Ectodermal cell (in vitro differentiated cells): ENCODE measurements at regions not wholly inside any gene's neighbourhood (a gene's known extent, or its start where the extent isn't known, plus 50 kb on each side); places are given as distances from the start of the nearest gene placed in this dataset.

Source experiments
- H3K27ac ChIP-seq: 2 replicates; pipeline ENCODE4 v1.7.0; 2013; ENCODE audit warnings: mild to moderate bottlenecking, low read depth, low read length; ENCODE audit not compliant: insufficient read depth, poor library complexity, severe bottlenecking
- H3K27me3 ChIP-seq: 2 replicates; pipeline ENCODE4 v1.7.0; 2013; ENCODE audit warnings: mild to moderate bottlenecking, low read length; ENCODE audit not compliant: insufficient read depth, control insufficient read depth, poor library complexity, severe bottlenecking
- H3K36me3 ChIP-seq: one replicate; pipeline ENCODE4 v1.7.0; 2013; ENCODE audit warnings: low read length; ENCODE audit not compliant: control insufficient read depth, insufficient read depth
- H3K4me1 ChIP-seq: one replicate; pipeline ENCODE4 v1.7.0; 2013; ENCODE audit warnings: low read length; ENCODE audit not compliant: control insufficient read depth, insufficient read depth
- H3K4me3 ChIP-seq: 2 replicates; pipeline ENCODE4 v1.7.0; 2013; ENCODE audit warnings: low read depth, low read length, control low read depth; ENCODE audit not compliant: insufficient read depth
- H3K9me3 ChIP-seq: 2 replicates; pipeline ENCODE4 v1.7.0; 2013; ENCODE audit warnings: mild to moderate bottlenecking, low read length, moderate library complexity; ENCODE audit not compliant: control insufficient read depth
- WGBS, 2 experiments: methylation state at CpG; one replicate each; pipeline ENCODE4 v1.1.7; 2013; ENCODE audit warnings: missing lambda C conversion rate in 2 of 2; 5-methylcytosine and 5-hydroxymethylcytosine counted together

- Histone ChIP-seq H3K27ac (no peak overlapping the region), H3K27me3 (no peaks in the 10 kb centered on the region), H3K9me3 (no peaks in the 10 kb centered on the region), H3K36me3 (no peaks in the 10 kb centered on the region), H3K4me3 (no peak overlapping the region), H3K4me1 (no peaks in the 10 kb centered on the region)
- 89 to 100% methylated on average over 1 of the region's 1 CpG for WGBS, 2 experiments
Observed at GRCh38 chr3:22308871-22309270, 557.9 kb upstream of the ZNF385D start.

DNA sequence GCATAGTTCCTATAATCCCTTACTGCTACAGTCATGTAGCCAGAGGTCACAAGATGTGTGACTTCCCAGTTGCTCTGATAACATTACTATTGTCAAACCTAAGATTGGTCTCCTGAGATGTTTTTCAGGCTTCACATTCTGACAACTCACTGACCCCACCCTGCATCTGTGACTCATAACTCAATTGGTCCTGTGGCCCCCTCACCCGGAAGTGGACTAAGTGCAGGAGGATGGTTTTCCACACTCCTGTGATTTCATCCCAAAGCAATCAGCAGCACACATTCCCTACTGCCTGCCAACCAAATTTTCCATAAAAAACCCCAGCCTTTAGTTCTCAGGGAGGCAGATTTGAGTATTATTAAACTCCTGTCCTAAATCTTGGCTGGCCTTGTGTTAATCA, 564.9 kb upstream of the ZNF385D start:
- 94 to 100% methylated on average over 1 of the region's 1 CpG for whole genome bisulfite sequencing, 2 experiments

GRCh38 chr3:22318325-22318724, 567.3 kb upstream of the ZNF385D start:
- Histone ChIP-seq H3K27me3 (no peaks in the 10 kb centered on the region), H3K4me1 (no peaks in the 10 kb centered on the region)
- whole genome bisulfite sequencing, 2 experiments: 85 to 86% methylated on average over 4 to 5 of the region's 5 CpGs

More for the DNA sequence above, 564.9 kb upstream of the ZNF385D start:
- Histone ChIP-seq H3K9me3 (no peaks in the 10 kb centered on the region), H3K27me3 (no peaks in the 10 kb centered on the region), H3K4me3 (no peak overlapping the region), H3K27ac (no peak overlapping the region), H3K36me3 (no peaks in the 10 kb centered on the region), H3K4me1 (no peaks in the 10 kb centered on the region)

DNA sequence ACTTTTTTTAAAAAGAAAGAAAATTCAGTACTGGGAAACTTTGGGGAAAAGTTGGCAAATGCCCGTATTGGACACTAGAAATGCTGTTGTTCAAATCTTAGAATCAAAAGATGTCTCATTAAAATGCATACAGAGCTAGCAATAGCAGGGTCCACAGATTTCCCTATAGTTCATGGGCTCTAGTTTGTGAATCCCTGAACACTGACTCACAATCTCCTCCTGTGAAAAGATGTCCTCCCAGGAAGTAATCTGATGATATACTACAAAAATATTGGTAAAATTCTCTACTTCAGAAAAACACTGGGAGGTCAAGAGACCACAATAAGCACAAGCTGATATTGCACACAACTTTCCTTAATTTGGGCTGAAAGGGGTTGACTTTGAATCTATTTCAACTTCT, 568.4 kb upstream of the ZNF385D start:
- H3K27me3 ChIP-seq: no peaks in the 10 kb centered on the region
- no peaks in the 10 kb centered on the region for H3K4me1 ChIP-seq
- H3K4me3 ChIP-seq: no peak overlapping the region
- no peak overlapping the region for H3K27ac ChIP-seq
- H3K9me3 ChIP-seq: no peaks in the 10 kb centered on the region
- H3K36me3 ChIP-seq: no peaks in the 10 kb centered on the region
- 92 to 100% methylated on average over 1 of the region's 1 CpG for WGBS, 2 experiments

More at GRCh38 chr3:22318325-22318724, 567.3 kb upstream of the ZNF385D start:
- no peak overlapping the region for H3K4me3 ChIP-seq
- H3K27ac ChIP-seq: no peak overlapping the region
- no peaks in the 10 kb centered on the region for H3K36me3 ChIP-seq
- H3K9me3 ChIP-seq: no peaks in the 10 kb centered on the region

DNA sequence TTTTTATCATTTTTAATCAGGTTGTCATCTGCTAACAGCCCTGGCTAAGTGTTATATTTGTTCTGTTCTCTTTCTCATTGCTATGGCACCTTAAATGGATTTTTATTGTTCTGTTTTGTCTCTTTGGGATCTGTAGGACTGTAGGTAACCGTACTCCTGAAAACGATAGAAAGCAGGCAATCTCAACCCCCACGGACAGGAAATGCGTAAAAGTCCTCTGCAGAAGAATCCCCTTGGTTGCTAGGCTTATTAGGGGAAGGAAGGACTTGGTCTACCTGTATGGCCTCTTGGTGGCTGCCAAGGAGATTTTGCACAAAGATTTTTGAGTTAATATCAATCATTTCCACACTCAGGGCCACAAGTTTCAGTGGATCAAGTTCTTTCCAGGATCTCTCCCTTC, 571.9 kb upstream of the ZNF385D start:
- 65 to 74% methylated on average over 4 of the region's 4 CpGs for WGBS, 2 experiments
- Histone ChIP-seq H3K27ac (no peak overlapping the region), H3K36me3 (no peaks in the 10 kb centered on the region), H3K4me1 (no peaks in the 10 kb centered on the region), H3K27me3 (no peaks in the 10 kb centered on the region), H3K4me3 (no peak overlapping the region), H3K9me3 (no peaks in the 10 kb centered on the region)

DNA sequence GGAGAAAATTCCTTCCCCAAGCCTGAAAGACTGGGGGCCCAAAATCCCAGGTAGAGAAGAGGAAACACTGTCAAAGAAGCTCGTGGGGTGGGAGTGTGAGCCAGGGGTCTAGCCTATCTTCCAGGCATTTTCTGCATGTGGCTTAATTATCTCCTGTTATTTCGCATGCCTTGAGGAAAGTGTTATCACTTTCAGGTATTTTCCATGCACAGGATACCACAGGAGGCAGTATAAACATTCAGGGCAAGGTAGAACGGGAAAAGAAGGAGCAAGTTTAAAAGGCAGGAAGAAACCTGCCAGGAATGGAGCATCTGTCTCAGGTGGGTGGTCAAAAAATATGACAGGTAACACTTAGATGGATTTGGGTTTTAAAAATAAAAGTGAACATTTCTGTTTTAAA, 575.3 kb upstream of the ZNF385D start:
- Histone ChIP-seq H3K36me3 (no peaks in the 10 kb centered on the region), H3K4me3 (no peak overlapping the region), H3K27me3 (no peaks in the 10 kb centered on the region), H3K4me1 (no peaks in the 10 kb centered on the region), H3K9me3 (no peaks in the 10 kb centered on the region), H3K27ac (no peak overlapping the region)
- 87 to 90% methylated on average over 3 of the region's 3 CpGs for WGBS, 2 experiments

DNA sequence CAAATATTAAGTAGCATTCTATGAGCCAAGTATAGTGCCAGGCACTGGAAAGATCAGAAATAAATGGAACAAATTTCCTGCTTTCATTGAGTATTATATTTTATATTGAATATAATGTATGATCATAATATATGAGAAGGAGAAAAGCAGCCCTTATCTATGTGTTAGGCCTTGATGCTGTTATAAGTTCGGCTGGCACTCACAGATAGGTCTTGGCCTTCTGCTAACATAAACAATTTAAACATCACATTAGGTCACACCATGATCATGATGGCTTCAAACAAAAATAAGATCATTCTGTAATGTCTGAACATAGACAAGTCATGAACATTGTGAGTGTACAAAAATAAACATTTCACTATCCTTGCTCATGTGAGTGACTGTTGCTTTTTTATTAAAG, 584.0 kb upstream of the ZNF385D start:
- H3K27me3 ChIP-seq: no peaks in the 10 kb centered on the region
- H3K36me3 ChIP-seq: no peaks in the 10 kb centered on the region
- H3K4me3 ChIP-seq: no peak overlapping the region
- H3K9me3 ChIP-seq: no peaks in the 10 kb centered on the region
- no peak overlapping the region for H3K27ac ChIP-seq
- no peaks in the 10 kb centered on the region for H3K4me1 ChIP-seq
- 87 to 89% methylated on average over 1 of the region's 1 CpG for WGBS, 2 experiments

GRCh38 chr3:22349215-22349851, 598.3 kb upstream of the ZNF385D start:
- H3K36me3 ChIP-seq: no peaks in the 10 kb centered on the region
- no peaks in the 10 kb centered on the region for H3K4me1 ChIP-seq
- H3K4me3 ChIP-seq: no peak overlapping the region
- H3K9me3 ChIP-seq: no peaks in the 10 kb centered on the region
- 91% methylated on average over 3 of the region's 3 CpGs; no CpG with 5 or more reads in 1 of the 2 experiments for WGBS, 2 experiments
- H3K27ac ChIP-seq: no peak overlapping the region
- H3K27me3 ChIP-seq: no peaks in the 10 kb centered on the region

- H3K36me3 ChIP-seq: no peaks in the 10 kb centered on the region
- H3K4me1 ChIP-seq: no peaks in the 10 kb centered on the region
- H3K9me3 ChIP-seq: no peaks in the 10 kb centered on the region
- no peaks in the 10 kb centered on the region for H3K27me3 ChIP-seq
- WGBS, 2 experiments: 80 to 100% methylated on average over 1 of the region's 3 CpGs
- no peak overlapping the region for H3K4me3 ChIP-seq
- H3K27ac ChIP-seq: no peak overlapping the region
Observed at GRCh38 chr3:22351806-22352205, 600.8 kb upstream of the ZNF385D start.

DNA sequence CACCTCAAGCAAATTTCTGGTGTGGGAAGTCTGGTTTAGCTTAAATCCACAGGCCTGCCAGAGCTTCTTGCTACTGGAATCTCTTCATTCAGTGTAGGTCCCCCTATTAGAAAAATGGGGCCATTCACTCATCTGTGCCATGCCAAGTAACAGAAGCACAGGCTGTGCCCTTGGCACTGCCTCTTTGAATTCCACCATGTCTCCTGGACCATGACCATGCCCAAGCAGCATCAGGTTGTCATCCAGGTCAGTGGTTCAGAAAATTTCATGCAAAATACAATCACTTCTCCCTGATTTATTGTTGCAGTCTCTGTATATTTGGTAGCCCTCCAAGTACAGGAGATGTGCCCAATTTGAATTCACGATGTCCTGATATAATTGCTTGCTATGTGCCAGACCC, 602.1 kb upstream of the ZNF385D start:
- 89 to 100% methylated on average over 1 of the region's 1 CpG for WGBS, 2 experiments
- no peak overlapping the region for H3K4me3 ChIP-seq
- H3K27me3 ChIP-seq: no peaks in the 10 kb centered on the region
- H3K36me3 ChIP-seq: no peaks in the 10 kb centered on the region
- H3K27ac ChIP-seq: no peak overlapping the region
- H3K4me1 ChIP-seq: no peaks in the 10 kb centered on the region
- no peaks in the 10 kb centered on the region for H3K9me3 ChIP-seq

- H3K9me3 ChIP-seq: no peaks in the 10 kb centered on the region
- no peaks in the 10 kb centered on the region for H3K36me3 ChIP-seq
- 90 to 96% methylated on average over 1 of the region's 1 CpG for WGBS, 2 experiments
- no peaks in the 10 kb centered on the region for H3K27me3 ChIP-seq
- no peak overlapping the region for H3K4me3 ChIP-seq
- H3K27ac ChIP-seq: no peak overlapping the region
- H3K4me1 ChIP-seq: no peaks in the 10 kb centered on the region
Observed at GRCh38 chr3:22358334-22358733, 607.3 kb upstream of the ZNF385D start.
